Panc1 (cell line): ENCODE measurements at regions not wholly inside any gene's neighbourhood (a gene's known extent, or its start where the extent isn't known, plus 50 kb on each side); places are given as distances from the start of the nearest gene placed in this dataset.

Source experiments
- ATAC-seq: fragments of 200-7000 bp; cut with Tn5 transposase; 2 replicates; pipeline ENCODE4 v1.9.1; 2020; ENCODE audit warnings: mild to moderate bottlenecking, moderate library complexity
- BruUV-seq: library from RNA; stranded (reverse); fragments of 400-500 nt; replicated peaks from 2 replicates; lab custom pipeline; 2021; lab: Mats Ljungman, UMichigan
- CTCF ChIA-PET: fragments of 300-600 bp; sonication (Branson Sonifier 250); formaldehyde crosslinking; loops from one replicate; lab custom pipeline; 2022; ENCODE audit warnings: antibody characterized with exemption; lab: Charles Lee
- POLR2A ChIA-PET: fragments of 300-600 bp; sonication (Branson Sonifier 250); formaldehyde crosslinking; loops from one replicate; lab custom pipeline; 2022; ENCODE audit warnings: antibody characterized with exemption; lab: Charles Lee
- DNase-seq: peaks from one replicate; pipeline ENCODE4 v3.0.0-alpha.2; 2010; ENCODE audit warnings: low read depth, low spot score
- H3K27ac ChIP-seq: 2 replicates; pipeline ENCODE4 v1.5.1; 2011; ENCODE audit warnings: mild to moderate bottlenecking, low read length, inconsistent platforms
- H3K27me3 ChIP-seq: fragments of 200-500 bp; sonication (Bioruptor generic); 2 replicates; pipeline ENCODE4 v1.6.0; 2014; ENCODE audit warnings: low read length, inconsistent platforms; ENCODE audit not compliant: control insufficient read depth, insufficient read depth
- H3K36me3 ChIP-seq: fragments of 200-500 bp; sonication (Bioruptor generic); 2 replicates; pipeline ENCODE4 v1.5.1; 2014; ENCODE audit warnings: inconsistent platforms, mild to moderate bottlenecking, low read length, moderate library complexity; ENCODE audit not compliant: control insufficient read depth, insufficient read depth
- H3K4me1 ChIP-seq: 2 replicates; pipeline ENCODE4 v1.5.1; 2011; ENCODE audit warnings: inconsistent platforms, mild to moderate bottlenecking, low read length, moderate library complexity; ENCODE audit not compliant: control insufficient read depth, insufficient read depth
- H3K4me3 ChIP-seq, 2 experiments: 2 replicates each; pipeline ENCODE4 v1.5.1; 2011 to 2012; ENCODE audit warnings: low read depth in 2 of 2, low read length in 2 of 2, mild to moderate bottlenecking in 2 of 2, inconsistent platforms in 1 of 2, moderate library complexity in 1 of 2
- H3K9me3 ChIP-seq: fragments of 200-500 bp; sonication (Bioruptor generic); 2 replicates; pipeline ENCODE4 v1.5.1; 2014; ENCODE audit warnings: low read depth, mild to moderate bottlenecking, inconsistent platforms, low read length, moderate library complexity; ENCODE audit not compliant: control insufficient read depth, insufficient read depth
- POLR2AphosphoS5 ChIP-seq: IDR thresholded peaks from 2 replicates; pipeline ENCODE4 v1.6.1; 2012; ENCODE audit warnings: mild to moderate bottlenecking, low read depth, low read length, moderate library complexity
- SIN3A ChIP-seq: IDR thresholded peaks from 2 replicates; pipeline ENCODE4 v1.6.1; 2012; ENCODE audit warnings: low read depth, mild to moderate bottlenecking, low read length, moderate library complexity, borderline replicate concordance; ENCODE audit not compliant: insufficient read depth
- TCF7L2 ChIP-seq: IDR thresholded peaks from 2 replicates; pipeline ENCODE4 v1.6.1; 2011; ENCODE audit warnings: mild to moderate bottlenecking, low read depth, low read length, inconsistent platforms
- in situ Hi-C: cut with HindIII; loops from 2 replicates; pipeline ENCODE4 v1.10.0; 2016; ENCODE audit warnings: low sequenced_read_pairs, low pct_unique_long_range_greater_than_20kb
- intact Hi-C: fragments of 100-400 bp; cut with micrococcal nuclease; formaldehyde crosslinking; loops from one replicate; pipeline ENCODE4 v1.10.0; 2022; ENCODE audit not compliant: unreplicated experiment
- TF ChIP-seq, protein P1 (sequence below), 2 experiments: IDR thresholded peaks; 2 replicates each; pipeline ENCODE4 v1.6.1; 2011 to 2012; ENCODE audit warnings: low read depth in 2 of 2, control low read depth in 1 of 2, low read length in 1 of 2, mild to moderate bottlenecking in 1 of 2, moderate library complexity in 1 of 2; ENCODE audit not compliant: insufficient read depth in 1 of 2
- TF ChIP-seq, protein P2 (sequence below): fragments of 450-650 bp; IDR thresholded peaks from 2 replicates; pipeline ENCODE4 v1.5.1; 2017; ENCODE audit warnings: mild to moderate bottlenecking

DNA sequence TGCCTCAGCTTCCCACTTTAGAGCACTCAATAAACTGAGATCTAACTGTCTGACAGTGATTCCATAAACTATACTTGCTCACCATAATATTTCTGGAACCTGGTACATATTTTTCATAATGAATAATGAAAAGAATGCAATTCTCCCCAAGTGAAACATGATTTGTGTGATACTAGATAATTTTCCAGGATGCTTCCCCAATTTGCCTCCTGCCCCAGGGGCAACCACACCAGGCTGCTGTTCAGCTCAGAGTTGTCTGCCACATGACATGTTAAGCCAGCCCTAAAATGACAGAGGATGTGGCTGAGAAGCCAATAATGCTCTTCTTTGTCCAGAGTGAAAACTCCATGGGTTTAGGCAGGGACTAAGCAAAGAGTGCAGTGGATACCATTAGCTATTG, 62.9 kb upstream of the SEZ6L start:
- CTCF ChIA-PET, result no interaction called here
- in situ Hi-C loops (no loop called here), intact Hi-C loops (no loop called here)
- Histone ChIP-seq H3K9me3 (no peaks in the 10 kb centered on the region), H3K27me3 (0 out of 2 replicates have a peak, but pooled peaks cover 3% of the 10 kb centered on the region), H3K4me1 (no peaks in the 10 kb centered on the region), H3K36me3 (no peaks in the 10 kb centered on the region), H3K4me3 (no peak overlapping the region), H3K27ac (no peak overlapping the region)
- POLR2A ChIA-PET, result no interaction called here
- no TSS peak for BruUV-seq
- no peak for TF ChIP-seq TCF7L2
- no peak for TF ChIP-seq SIN3A
- TF ChIP-seq, protein P1, sequence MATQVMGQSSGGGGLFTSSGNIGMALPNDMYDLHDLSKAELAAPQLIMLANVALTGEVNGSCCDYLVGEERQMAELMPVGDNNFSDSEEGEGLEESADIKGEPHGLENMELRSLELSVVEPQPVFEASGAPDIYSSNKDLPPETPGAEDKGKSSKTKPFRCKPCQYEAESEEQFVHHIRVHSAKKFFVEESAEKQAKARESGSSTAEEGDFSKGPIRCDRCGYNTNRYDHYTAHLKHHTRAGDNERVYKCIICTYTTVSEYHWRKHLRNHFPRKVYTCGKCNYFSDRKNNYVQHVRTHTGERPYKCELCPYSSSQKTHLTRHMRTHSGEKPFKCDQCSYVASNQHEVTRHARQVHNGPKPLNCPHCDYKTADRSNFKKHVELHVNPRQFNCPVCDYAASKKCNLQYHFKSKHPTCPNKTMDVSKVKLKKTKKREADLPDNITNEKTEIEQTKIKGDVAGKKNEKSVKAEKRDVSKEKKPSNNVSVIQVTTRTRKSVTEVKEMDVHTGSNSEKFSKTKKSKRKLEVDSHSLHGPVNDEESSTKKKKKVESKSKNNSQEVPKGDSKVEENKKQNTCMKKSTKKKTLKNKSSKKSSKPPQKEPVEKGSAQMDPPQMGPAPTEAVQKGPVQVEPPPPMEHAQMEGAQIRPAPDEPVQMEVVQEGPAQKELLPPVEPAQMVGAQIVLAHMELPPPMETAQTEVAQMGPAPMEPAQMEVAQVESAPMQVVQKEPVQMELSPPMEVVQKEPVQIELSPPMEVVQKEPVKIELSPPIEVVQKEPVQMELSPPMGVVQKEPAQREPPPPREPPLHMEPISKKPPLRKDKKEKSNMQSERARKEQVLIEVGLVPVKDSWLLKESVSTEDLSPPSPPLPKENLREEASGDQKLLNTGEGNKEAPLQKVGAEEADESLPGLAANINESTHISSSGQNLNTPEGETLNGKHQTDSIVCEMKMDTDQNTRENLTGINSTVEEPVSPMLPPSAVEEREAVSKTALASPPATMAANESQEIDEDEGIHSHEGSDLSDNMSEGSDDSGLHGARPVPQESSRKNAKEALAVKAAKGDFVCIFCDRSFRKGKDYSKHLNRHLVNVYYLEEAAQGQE (IDR thresholded peaks at IDR 0.05; ENCODE audit: insufficient read depth in 1 of 2, low read depth in 2 of 2, low read length in 1 of 2), result no peak
- TF ChIP-seq, protein P2, sequence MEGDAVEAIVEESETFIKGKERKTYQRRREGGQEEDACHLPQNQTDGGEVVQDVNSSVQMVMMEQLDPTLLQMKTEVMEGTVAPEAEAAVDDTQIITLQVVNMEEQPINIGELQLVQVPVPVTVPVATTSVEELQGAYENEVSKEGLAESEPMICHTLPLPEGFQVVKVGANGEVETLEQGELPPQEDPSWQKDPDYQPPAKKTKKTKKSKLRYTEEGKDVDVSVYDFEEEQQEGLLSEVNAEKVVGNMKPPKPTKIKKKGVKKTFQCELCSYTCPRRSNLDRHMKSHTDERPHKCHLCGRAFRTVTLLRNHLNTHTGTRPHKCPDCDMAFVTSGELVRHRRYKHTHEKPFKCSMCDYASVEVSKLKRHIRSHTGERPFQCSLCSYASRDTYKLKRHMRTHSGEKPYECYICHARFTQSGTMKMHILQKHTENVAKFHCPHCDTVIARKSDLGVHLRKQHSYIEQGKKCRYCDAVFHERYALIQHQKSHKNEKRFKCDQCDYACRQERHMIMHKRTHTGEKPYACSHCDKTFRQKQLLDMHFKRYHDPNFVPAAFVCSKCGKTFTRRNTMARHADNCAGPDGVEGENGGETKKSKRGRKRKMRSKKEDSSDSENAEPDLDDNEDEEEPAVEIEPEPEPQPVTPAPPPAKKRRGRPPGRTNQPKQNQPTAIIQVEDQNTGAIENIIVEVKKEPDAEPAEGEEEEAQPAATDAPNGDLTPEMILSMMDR, result no peak
- no peak for TF ChIP-seq POLR2AphosphoS5
- no peak for DNase-seq
- no peak for ATAC-seq

DNA sequence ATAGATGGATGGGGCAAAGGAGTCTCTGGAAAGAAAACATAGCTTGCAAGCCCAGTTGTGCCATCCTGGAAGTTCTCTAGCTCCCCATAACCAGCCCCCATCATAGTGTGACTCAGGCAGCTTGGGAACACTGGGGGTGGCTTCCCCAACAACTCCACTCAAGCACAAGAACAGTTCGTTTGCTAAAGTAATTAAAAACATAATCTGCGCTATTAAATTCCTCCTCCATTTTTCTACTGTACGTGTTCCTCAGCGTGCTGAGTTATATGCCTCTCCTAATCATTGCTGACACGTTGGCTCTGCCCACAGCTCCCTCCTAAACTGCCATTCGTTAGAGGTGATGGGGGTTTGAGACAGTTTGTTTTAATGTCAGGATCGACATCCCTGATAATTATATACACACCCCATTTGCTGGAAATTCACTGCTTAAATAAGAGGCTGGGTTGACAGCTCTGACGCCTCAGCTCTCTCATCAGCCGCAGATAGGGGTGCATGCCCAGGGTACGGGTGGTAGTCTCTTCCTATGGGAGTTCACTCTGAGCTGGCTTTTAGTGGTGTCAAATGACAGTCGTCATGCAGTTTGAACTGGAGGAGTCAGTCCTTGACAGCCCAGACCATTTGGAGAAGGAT, 59.5 kb upstream of the SEZ6L start:
- ChIA-PET POLR2A (no interaction called here), CTCF (no interaction called here)
- H3K36me3 ChIP-seq, result no peaks in the 10 kb centered on the region
- no peaks in the 10 kb centered on the region for H3K27me3 ChIP-seq
- no TSS peak for BruUV-seq
- H3K4me3 ChIP-seq, result no peak overlapping the region
- in situ Hi-C loops, result no loop called here
- DNase-seq (no peak), ATAC-seq (no peak)
- H3K4me1 ChIP-seq, result no peaks in the 10 kb centered on the region
- no peaks in the 10 kb centered on the region for H3K9me3 ChIP-seq
- no peak overlapping the region for H3K27ac ChIP-seq
- intact Hi-C loops, result no loop called here
- TF ChIP-seq, protein P2, result no peak
- TF ChIP-seq POLR2AphosphoS5 (no peak), TCF7L2 (no peak), SIN3A (no peak)
- TF ChIP-seq, protein P1 (IDR thresholded peaks at IDR 0.05; ENCODE audit: insufficient read depth in 1 of 2, low read depth in 2 of 2, low read length in 1 of 2), result no peak
